ENCODE measurements at regions not wholly inside any gene's neighbourhood (a gene's known extent, or its start where the extent isn't known, plus 50 kb on each side); places are given as distances from the start of the nearest gene placed in this dataset.

GRCh38 chr3:40968666-40969065 lies 230.6 kb upstream of the CTNNB1 start:
- no peak for DNase-seq

GRCh38 chr3:40969341-40969740 lies 230.0 kb upstream of the CTNNB1 start:
- no peak for DNase-seq

GRCh38 chr3:40969756-40970466 lies 229.4 kb upstream of the CTNNB1 start:
- no peak for DNase-seq

GRCh38 chr3:40971191-40972168 lies 227.8 kb upstream of the CTNNB1 start:
- peak; percentile 0 for DNase-seq

- no peak for DNase-seq
Measured at GRCh38 chr3:40972350-40972749, 227.0 kb upstream of the CTNNB1 start.

GRCh38 chr3:40973141-40973540 lies 226.2 kb upstream of the CTNNB1 start:
- DNase-seq: no peak

- no peak for DNase-seq
Measured at GRCh38 chr3:40975711-40976121, 223.6 kb upstream of the CTNNB1 start.

- no peak for DNase-seq
Measured at GRCh38 chr3:40976241-40976640, 223.1 kb upstream of the CTNNB1 start.

- no peak for DNase-seq
Measured at GRCh38 chr3:40978442-40978841, 220.9 kb upstream of the CTNNB1 start.

- no peak for DNase-seq
Measured at GRCh38 chr3:40979962-40980361, 219.3 kb upstream of the CTNNB1 start.

GRCh38 chr3:40980467-40980866 lies 218.8 kb upstream of the CTNNB1 start:
- no peak for DNase-seq

GRCh38 chr3:40985195-40985594 lies 214.1 kb upstream of the CTNNB1 start:
- DNase-seq: no peak

- no peak for DNase-seq
Measured at GRCh38 chr3:40988468-40988867, 210.8 kb upstream of the CTNNB1 start.

- no peak for DNase-seq
Measured at GRCh38 chr3:40989141-40990061, 209.9 kb upstream of the CTNNB1 start.

GRCh38 chr3:40990062-40990456 lies 209.2 kb upstream of the CTNNB1 start:
- no peak for DNase-seq

- DNase-seq: no peak
Measured at GRCh38 chr3:40992023-40992422, 207.3 kb upstream of the CTNNB1 start.

GRCh38 chr3:40994611-40995010 lies 204.7 kb upstream of the CTNNB1 start:
- DNase-seq: no peak

GRCh38 chr3:40995271-40995670 lies 204.0 kb upstream of the CTNNB1 start:
- no peak for DNase-seq

GRCh38 chr3:40996382-40996781 lies 202.9 kb upstream of the CTNNB1 start:
- no peak for DNase-seq

- no peak for DNase-seq
Measured at GRCh38 chr3:40996827-40997710, 202.2 kb upstream of the CTNNB1 start.

- DNase-seq: no peak
Measured at GRCh38 chr3:40997711-40998519, 201.4 kb upstream of the CTNNB1 start.

Measured in NCI-H1417 treated with DMSO at 0.1 percent for 48 hours (cell line).